ENCODE measurements at regions not wholly inside any gene's neighbourhood (a gene's known extent, or its start where the extent isn't known, plus 50 kb on each side); places are given as distances from the start of the nearest gene placed in this dataset.

- TF ChIP-seq CTCF (IDR thresholded peaks at IDR 0.05; ENCODE audit: borderline replicate concordance, insufficient read depth, low read depth, low read length): no peak
- H3K4me3 ChIP-seq (ENCODE audit: low read depth, low read length): no peak overlapping the region
Observed at GRCh38 chr14:28651148-28651547, 115.4 kb upstream of the FOXG1 start.

- no peak for TF ChIP-seq CTCF (IDR thresholded peaks at IDR 0.05; ENCODE audit: borderline replicate concordance, insufficient read depth, low read depth, low read length)
- no peak overlapping the region for H3K4me3 ChIP-seq (ENCODE audit: low read depth, low read length)
Observed at GRCh38 chr14:28652782-28653181, 113.8 kb upstream of the FOXG1 start.

- TF ChIP-seq CTCF (IDR thresholded peaks at IDR 0.05; ENCODE audit: borderline replicate concordance, insufficient read depth, low read depth, low read length): no peak
- H3K4me3 ChIP-seq (ENCODE audit: low read depth, low read length): no peak overlapping the region
Observed at GRCh38 chr14:28653521-28653920, 113.1 kb upstream of the FOXG1 start.

GRCh38 chr14:28656704-28657255, 109.8 kb upstream of the FOXG1 start:
- no peak overlapping the region for H3K4me3 ChIP-seq (ENCODE audit: low read depth, low read length)
- TF ChIP-seq CTCF (IDR thresholded peaks at IDR 0.05; ENCODE audit: borderline replicate concordance, insufficient read depth, low read depth, low read length): no peak

GRCh38 chr14:28661171-28661772, 105.3 kb upstream of the FOXG1 start:
- H3K4me3 ChIP-seq (ENCODE audit: low read depth, low read length): no peak overlapping the region
- no peak for TF ChIP-seq CTCF (IDR thresholded peaks at IDR 0.05; ENCODE audit: borderline replicate concordance, insufficient read depth, low read depth, low read length)

GRCh38 chr14:28666961-28667360, 99.6 kb upstream of the FOXG1 start:
- no peak overlapping the region for H3K4me3 ChIP-seq (ENCODE audit: low read depth, low read length)
- TF ChIP-seq CTCF (IDR thresholded peaks at IDR 0.05; ENCODE audit: borderline replicate concordance, insufficient read depth, low read depth, low read length): no peak

GRCh38 chr14:28671425-28671824, 95.2 kb upstream of the FOXG1 start:
- TF ChIP-seq CTCF (IDR thresholded peaks at IDR 0.05; ENCODE audit: borderline replicate concordance, insufficient read depth, low read depth, low read length): no peak
- H3K4me3 ChIP-seq (ENCODE audit: low read depth, low read length): no peak overlapping the region

Data from GM12875 (cell line).